GM19324 (cell line): ENCODE measurements at regions not wholly inside any gene's neighbourhood (a gene's known extent, or its start where the extent isn't known, plus 50 kb on each side); places are given as distances from the start of the nearest gene placed in this dataset.
A peak's percentile ranks its signal among the peaks of the same experiment; 100 is the strongest.

Experiments
- ATAC-seq: cut with Tn5 transposase; IDR thresholded peaks from one replicate; pipeline ENCODE4 v1.9.1; 2021; ENCODE audit warnings: mild to moderate bottlenecking, moderate library complexity; ENCODE audit not compliant: unreplicated experiment, low FRiP score

DNA sequence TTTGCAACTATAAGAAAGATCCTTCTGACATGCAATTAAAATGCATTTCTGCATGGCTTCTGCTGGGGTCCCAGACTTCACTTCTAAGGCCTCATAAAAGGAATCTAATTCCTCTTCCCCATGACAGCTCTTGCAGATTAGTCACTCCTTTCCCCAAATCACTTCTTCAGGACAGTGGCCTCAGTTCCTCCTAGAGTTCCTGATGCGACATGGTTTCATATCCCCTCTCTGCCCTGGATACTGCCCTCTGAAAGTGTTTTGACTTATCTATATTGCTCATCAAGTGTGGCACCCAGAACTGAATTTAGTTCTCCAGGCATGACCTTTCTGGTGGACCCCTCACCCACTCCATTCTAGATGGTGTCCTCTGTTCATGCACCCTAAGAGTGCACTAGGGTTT, 238.1 kb downstream of the FOXO1 start:
- ATAC-seq, result no peak

GRCh38 chr13:40429706-40430545, 236.5 kb downstream of the FOXO1 start:
- no peak for ATAC-seq

- ATAC-seq, result peak; percentile 52
Observed at GRCh38 chr13:40432018-40432978, 234.1 kb downstream of the FOXO1 start.

DNA sequence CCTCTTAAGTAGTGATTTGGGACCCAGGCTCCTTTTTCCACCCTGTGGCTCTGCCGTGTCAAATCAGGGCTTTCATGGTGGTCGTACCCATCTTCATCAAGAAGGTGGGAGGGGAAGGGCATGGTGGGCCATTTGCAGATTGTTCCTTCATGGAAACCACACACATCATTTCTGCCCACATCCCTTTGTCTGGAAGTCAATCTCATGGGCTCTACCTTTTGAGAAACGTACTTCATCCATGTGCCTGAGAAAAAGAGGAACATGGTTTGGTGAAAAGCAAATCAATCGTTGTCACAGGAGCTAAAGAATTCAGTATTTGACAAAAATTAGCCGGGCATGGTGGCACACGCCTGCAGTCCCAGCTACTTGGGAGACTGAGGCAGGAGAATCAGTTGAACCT, 233.4 kb downstream of the FOXO1 start:
- ATAC-seq, result no peak

DNA sequence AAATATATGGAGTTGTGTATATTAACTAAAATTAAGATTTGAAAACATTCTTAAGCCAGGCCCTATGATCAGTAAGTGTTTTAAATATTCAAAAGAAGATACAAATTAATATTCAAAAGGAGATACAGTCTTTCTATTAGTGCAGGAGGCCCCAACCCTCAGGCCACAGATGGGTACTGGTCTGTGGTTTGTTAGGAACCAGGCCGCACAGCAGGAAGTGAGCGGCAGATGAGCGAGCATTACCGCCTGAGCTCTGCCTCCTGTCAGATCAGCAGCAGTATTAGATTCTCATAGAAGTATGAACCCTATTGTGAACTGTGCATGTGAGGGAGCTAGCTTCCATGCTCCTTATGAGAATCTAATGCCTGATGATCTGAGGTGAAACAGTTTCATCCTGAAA, 232.9 kb downstream of the FOXO1 start:
- ATAC-seq, result no peak

GRCh38 chr13:40434516-40435397, 231.7 kb downstream of the FOXO1 start:
- no peak for ATAC-seq

DNA sequence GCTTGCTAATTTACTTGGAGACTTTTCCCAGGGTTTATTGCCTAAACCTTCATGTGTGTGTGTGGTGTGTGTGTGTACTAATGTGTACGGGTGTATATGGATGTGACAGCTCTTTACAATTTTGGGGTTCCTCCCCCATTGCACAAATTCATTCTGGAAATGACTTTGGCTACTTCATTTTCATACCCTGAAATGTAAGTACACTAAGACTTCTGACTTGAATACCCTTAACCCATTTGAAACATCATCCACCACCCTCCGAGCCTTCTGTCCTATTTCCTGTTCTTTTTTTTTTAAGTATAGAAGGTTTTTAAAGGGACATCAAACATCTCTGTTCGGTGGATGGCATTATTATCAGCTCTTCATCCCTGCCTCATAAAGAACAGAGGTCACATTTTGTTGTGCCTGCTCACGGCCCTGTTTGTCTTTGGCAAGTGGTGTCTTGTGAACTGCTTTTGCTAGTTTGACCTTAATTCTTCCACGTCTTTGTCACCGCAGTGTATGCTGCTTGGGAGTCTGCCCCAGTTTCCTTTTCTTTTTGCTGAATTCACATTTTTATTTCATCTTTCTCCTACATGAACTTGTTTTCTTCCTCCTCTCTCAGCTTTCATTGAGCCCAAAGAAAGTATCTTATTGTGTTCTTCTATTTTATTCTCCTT, 228.3 kb downstream of the FOXO1 start:
- ATAC-seq, result no peak

DNA sequence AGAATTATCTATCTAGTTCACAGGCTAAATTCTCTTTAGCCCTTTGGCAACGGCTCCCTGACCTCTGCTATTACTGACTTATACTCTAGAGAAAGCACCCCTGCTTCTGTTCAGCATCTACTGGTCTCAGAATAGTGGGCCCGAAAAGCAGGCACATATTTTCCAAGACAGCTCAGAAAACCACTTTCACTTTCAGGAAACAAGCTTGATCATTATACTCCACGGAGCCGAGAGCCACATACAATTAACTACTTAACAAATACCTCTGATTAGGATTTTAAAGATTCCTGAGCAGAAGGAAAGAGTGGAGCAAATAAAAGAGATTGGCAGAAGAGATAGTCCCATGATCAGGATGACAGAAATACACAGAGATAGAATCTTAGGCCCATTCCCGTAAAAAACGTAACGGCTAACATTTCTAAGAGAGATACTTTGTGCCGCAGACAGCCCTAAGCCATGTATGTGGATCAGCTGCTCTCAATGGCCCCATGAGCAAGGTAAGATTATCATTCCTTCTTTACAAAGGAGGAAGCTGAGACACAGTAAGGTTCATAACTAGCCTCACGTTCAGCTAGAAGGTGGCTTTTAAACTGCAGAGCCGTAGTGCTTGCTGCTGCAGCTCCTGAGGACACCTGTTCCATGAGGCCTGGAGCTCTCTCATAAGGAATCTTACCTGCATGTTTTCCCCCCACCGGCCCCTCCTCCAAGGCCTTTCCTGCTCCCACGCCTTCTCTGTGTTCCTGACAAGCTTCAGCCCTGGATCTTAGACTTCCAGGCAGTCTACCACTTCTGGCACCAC, 227.2 kb downstream of the FOXO1 start:
- ATAC-seq, result no peak

DNA sequence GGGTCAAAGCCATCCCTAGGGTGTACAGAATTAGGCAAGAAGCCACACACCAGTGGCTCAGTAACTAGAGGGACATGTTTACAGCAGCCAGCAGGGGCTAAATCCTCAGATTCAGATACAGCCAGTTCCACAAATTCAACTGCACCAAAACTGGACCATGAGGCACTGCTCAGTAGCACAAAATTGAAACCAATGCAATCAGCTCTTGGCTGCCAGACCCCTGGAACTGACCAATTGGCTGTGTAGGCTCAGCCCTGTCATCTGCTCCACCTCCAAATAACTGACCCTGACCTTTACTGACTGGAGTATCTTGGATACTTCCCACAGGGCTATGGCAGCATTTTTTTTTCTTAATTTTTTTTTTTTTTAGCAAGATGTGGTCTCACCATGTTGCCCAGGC, 226.5 kb downstream of the FOXO1 start:
- ATAC-seq, result no peak

GRCh38 chr13:40440990-40441820, 225.2 kb downstream of the FOXO1 start:
- no peak for ATAC-seq

GRCh38 chr13:40442231-40442630, 224.2 kb downstream of the FOXO1 start:
- ATAC-seq, result no peak

DNA sequence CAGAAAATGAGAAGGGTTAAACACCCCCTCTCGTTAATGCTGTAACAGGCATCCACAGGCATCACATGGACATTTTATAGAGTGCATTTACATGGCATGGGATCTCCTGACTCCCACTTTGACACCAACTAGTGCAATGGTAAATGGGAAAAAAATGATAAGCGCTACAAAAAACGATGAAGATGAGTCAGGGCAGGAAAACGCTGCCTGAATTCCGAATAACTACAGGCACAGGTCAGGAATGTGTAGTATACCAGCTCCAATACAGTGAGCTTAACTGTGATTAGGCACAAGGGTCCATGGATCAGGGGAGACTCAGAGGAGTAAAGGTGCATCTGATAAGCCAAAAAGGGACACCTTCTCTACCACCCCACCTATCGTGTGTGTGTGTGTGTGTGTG, 223.6 kb downstream of the FOXO1 start:
- ATAC-seq, result no peak

GRCh38 chr13:40444241-40444640, 222.2 kb downstream of the FOXO1 start:
- ATAC-seq, result no peak

- peak; percentile 97 for ATAC-seq
Observed at GRCh38 chr13:40445557-40445990, 220.9 kb downstream of the FOXO1 start.

DNA sequence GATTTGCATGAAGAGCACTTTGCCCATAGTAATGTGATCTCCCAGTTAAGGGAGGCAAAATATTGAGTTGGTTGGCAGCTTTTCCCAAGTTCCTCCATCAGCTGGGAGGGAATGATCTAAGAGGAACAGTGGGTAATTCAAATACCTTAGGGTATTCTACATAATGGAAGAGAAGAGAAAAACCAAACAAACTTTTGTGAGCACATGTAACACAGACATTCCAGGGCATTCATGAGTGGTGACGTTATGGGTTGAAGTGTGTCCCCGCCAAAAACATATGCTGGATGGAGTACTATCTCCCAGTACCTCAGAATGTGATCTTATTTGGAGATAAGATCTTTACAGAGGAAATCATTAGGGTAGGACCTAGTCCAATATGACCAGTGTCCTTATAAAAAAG, 220.1 kb downstream of the FOXO1 start:
- ATAC-seq, result no peak

- no peak for ATAC-seq
Observed at GRCh38 chr13:40447857-40448256, 218.6 kb downstream of the FOXO1 start.

GRCh38 chr13:40452038-40452666, 214.3 kb downstream of the FOXO1 start:
- no peak for ATAC-seq
